Hepatocyte (in vitro differentiated cells): ENCODE measurements at regions not wholly inside any gene's neighbourhood (a gene's known extent, or its start where the extent isn't known, plus 50 kb on each side); places are given as distances from the start of the nearest gene placed in this dataset.

Source experiments
- CTCF ChIP-seq: fragments of 200-600 bp; sonication (generic); IDR thresholded peaks from 2 replicates; pipeline ENCODE4 v1.5.1; 2016; ENCODE audit warnings: antibody characterized with exemption, mild to moderate bottlenecking; ENCODE audit not compliant: poor library complexity
- EZH2 ChIP-seq: fragments of 200-600 bp; sonication (generic); IDR thresholded peaks from 2 replicates; pipeline ENCODE4 v1.6.1; 2016; ENCODE audit warnings: antibody characterized with exemption, mild to moderate bottlenecking, borderline replicate concordance
- EZH2phosphoT487 ChIP-seq: fragments of 200-600 bp; sonication (generic); IDR thresholded peaks from one replicate; pipeline ENCODE4 v1.6.1; 2018; ENCODE audit warnings: antibody characterized with exemption, mild to moderate bottlenecking, low read depth, moderate library complexity; ENCODE audit not compliant: unreplicated experiment, severe bottlenecking

- TF ChIP-seq CTCF: no peak
- no peak for TF ChIP-seq EZH2
- no peak for TF ChIP-seq EZH2phosphoT487
Observed at GRCh38 chr2:36296798-36297197, 58.8 kb upstream of the CRIM1 start.
